Kidney capillary endothelial cell (primary cell): ENCODE measurements at regions not wholly inside any gene's neighbourhood (a gene's known extent, or its start where the extent isn't known, plus 50 kb on each side); places are given as distances from the start of the nearest gene placed in this dataset.
A peak's percentile ranks its signal among the peaks of the same experiment; 100 is the strongest.

ENCODE experiments used
- DNase-seq: peaks from one replicate; pipeline ENCODE4 v3.0.0-alpha.2; 2018; ENCODE audit warnings: low spot score

GRCh38 chr7:26458466-26459145 lies 166.9 kb downstream of the SNX10 start:
- DNase-seq, result peak; percentile 52

DNA sequence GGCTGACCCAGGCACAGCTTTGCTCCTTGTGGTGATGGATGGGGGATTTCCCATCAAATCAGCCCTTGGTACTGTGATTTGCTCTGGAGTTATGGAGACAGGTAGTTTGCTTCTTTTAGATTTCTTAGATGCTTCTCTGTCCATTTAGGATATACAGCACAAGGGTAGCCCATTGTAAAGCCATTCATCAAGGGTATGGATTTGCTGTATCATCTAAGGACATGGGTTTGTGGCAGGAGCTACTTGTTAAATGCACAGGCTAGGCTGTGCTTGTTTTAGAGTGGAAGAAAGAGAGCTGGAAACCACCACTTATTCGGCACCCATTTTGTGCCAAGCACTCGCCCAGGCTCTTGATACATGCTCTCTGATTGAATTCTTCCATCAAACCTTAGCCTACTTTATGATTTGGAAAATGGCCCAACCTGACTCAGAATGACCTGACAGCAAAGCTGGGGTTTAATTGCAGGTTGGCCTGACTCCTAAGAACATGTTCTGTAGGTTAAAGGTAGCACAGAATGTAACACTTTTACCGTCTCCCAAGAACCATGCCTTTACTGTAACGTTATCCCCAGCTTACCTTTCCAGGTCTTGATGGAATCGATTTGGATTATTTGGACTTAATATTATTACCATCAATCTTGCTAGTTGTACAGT lies 168.0 kb downstream of the SNX10 start:
- DNase-seq, result no peak

- DNase-seq, result no peak
Observed at GRCh38 chr7:26460351-26461085, 168.9 kb downstream of the SNX10 start.

DNA sequence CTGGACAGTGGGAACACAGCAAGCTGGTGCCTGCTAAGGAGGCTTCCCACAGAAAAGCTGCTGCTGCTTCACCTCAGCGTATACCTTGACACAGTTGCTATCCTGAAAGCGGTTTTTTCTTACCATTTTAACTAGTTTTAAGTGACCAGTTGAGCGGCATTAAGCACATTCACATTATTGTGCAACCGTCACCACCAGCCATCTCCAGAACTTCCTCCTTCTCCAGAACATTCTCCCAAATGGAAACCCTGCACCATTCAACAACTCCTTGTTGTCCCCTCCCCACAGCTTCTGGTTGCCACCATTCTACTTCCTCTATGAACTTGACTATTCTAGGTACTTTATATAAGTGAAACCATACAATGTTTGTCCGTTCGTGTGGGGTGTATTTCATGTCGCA lies 169.9 kb downstream of the SNX10 start:
- no peak for DNase-seq

DNA sequence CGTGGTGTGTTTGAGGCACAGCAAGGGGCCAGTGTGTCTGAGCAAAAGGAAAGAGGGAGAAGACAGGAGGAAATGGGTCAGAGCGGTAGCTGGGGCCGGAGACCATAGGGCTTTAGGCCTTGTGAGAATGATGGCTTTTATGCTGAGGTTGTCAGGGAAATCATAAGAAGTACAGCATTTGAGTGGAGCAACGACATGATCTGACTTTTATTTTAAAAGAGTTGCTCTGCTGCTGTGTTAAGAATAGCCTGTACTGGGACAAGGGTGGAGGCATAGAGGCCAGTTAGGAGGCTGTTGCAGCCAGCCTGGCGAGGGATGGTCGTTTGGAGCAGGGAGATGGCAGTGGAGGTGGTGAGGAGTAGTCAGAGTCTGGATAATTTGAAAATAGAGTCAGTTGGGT lies 174.3 kb downstream of the SNX10 start:
- no peak for DNase-seq

DNA sequence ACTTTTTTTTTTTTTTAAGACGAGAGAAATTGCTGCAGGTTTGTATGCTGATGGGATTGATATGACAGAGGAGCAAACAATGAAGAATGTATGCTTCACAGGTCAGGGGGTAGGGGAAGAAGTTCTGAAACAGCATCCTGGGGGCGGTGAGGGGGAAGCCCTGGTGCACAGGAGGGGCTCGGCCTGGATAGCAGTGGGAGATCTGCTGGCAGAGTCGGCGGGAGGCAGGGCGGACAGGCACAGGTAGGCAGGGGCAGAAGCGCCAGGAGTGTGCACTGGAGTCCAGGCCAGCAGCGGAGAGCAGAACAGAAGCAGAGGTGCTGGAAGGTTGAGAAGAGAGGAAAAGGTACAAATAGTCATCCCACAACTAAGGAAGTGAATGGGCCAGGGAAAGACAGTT lies 175.4 kb downstream of the SNX10 start:
- DNase-seq, result no peak

- no peak for DNase-seq
Observed at GRCh38 chr7:26467541-26467940, 175.9 kb downstream of the SNX10 start.

DNA sequence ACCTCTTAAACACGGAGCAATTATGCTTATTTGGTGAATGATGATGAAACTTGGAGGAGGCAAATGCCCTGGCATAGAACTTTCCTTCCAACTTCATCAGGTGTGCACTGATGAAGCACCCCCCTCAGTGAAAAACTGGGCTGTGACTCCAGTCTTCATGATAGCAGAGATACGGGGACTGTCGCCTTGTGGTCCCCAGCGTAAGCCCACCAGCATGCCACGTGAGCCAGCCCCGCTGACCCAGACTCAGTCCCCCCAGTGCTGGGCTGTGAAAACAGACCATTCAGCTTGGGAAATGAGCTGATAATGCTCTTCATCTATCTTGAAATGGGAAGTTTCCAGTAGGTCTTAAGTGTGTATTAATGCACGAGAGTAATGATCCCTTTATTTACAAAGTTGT lies 177.0 kb downstream of the SNX10 start:
- no peak for DNase-seq

GRCh38 chr7:26469188-26469587 lies 177.5 kb downstream of the SNX10 start:
- DNase-seq, result no peak

DNA sequence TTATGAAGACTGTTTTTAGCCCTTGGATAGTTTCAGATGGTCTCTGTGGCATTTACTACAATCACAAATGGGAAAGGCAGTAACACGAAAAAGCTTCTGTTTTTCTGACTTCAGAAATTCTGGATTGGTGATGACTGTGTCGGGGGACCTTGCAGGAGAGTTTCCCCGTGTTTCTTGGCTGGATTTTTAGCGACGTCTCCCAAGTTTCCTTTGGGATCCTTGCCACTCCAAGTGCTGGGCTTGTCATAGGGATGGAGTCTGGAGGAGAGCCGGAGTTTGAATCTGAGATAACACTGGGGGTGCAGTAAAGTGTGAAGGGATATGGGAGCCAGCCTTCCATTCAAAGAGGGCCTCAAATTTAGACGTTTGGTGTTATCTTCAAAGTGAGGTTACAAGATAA lies 179.0 kb downstream of the SNX10 start:
- no peak for DNase-seq

DNA sequence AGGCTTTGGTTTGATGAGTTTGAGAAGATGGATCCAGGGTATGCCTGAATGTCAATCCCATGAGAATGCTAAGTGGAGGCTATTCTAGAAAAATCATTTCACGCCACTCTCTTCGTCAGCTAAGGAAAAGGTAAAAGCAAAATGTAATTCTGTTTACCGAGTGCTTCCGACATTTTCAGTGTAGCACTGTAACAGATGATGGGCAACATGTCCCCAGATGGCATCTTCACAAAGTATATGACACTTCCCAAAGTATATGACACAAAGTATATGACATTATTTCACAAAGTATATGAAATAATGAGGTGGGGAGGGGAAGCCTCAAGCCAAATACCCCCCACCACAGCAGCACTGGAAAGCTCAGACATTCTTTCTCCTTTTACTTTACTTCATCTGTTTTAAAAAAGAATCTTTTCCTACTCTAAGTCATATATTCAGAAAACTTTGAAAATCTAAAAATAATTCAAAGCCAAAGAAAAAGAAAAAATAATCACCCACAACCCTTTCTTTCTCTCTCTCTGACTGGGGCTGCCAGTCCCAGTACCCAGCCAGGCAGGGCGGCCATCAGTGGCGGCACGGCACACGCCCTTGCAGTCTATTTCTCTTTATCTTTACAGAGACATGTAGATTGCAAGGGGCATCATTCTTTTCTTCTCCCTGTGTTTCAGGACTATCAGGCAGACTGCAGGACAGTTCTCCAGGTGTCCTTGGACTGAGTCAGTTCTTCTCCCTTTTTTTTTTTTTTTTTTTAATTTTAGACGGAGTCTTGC lies 179.8 kb downstream of the SNX10 start:
- no peak for DNase-seq

- no peak for DNase-seq
Observed at GRCh38 chr7:26472971-26473370, 181.3 kb downstream of the SNX10 start.

DNA sequence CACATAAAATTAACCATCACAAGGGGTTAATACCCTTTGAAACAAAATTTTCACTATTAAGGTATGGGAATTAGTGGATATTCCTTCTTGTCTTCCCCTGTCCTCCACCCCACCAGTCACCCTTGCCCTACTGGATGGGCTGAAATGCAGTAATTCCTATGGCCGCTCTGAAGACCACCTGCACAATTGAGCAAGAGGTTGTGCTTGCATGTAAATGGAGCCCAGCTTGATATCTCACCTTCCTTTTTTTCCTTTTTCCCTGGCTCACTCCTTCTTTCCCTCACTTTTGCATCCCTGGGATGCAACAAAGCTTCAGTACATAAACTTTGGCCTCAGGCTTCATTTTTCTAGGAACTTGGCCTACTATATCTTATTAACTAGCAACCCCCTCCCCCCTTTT lies 184.6 kb downstream of the SNX10 start:
- DNase-seq, result no peak

- no peak for DNase-seq
Observed at GRCh38 chr7:26477381-26477990, 185.8 kb downstream of the SNX10 start.

DNA sequence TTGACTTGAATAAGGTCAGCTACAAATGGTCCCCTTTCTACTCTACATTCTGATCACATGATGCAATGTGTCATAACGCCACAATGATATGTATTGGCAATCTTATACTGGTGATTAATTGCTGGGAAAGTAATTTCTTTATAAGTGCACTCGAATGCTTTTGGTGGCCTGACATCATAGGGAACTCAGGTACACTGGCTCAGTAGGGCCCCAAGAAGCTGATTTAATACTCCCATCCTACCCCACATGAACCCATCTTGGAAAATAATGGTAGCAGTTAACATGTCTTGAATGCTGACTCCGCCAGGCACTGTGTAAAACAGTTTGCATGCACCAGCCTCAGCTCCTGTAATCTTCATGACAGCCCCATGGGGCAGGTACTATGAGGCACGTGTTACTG lies 186.9 kb downstream of the SNX10 start:
- no peak for DNase-seq

DNA sequence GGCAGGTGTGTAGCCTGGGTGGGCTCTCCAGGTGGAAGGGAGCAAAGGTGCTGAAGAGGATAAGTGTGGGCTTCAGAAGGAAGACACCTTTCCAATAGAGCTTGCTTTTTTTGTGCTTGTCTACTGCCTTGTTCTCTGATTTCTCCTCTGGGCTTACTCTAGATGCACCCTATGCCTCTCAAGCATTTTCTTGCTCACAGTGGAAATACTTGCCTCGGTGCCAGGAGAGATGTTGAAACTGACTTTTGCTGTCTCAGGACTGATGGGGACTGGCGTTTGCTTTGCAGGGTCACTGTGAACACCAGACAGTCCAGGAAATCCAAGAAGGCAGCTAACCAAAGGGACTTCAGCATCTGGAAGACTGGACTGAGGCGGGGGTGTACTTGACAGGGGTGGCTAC lies 187.9 kb downstream of the SNX10 start:
- DNase-seq, result no peak

- no peak for DNase-seq
Observed at GRCh38 chr7:26480156-26480555, 188.5 kb downstream of the SNX10 start.

DNA sequence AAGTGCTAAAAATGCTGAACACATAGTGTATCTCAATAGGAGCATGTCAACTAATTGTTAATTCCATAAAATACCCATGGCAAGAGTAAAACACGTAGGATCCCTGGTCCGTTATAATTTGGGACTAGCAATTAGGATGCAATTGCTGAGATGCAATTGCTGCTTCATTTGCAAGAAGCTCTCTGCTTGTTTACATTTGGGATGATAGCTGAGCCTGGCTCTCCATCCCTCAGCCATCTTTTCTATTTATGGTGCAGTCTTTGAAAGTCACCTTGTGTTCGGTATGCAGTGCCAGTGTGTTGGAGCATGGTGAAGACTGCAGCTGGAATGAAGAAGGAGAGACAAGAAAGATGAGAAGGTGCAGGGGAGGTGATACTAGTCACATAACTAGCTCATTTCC lies 191.3 kb downstream of the SNX10 start:
- DNase-seq, result no peak

- DNase-seq, result no peak
Observed at GRCh38 chr7:26483843-26484242, 192.2 kb downstream of the SNX10 start.

- DNase-seq, result no peak
Observed at GRCh38 chr7:26485367-26485934, 193.8 kb downstream of the SNX10 start.

- DNase-seq, result no peak
Observed at GRCh38 chr7:26486153-26486552, 194.5 kb downstream of the SNX10 start.
